ENCODE measurements at regions not wholly inside any gene's neighbourhood (a gene's known extent, or its start where the extent isn't known, plus 50 kb on each side); places are given as distances from the start of the nearest gene placed in this dataset.

DNA sequence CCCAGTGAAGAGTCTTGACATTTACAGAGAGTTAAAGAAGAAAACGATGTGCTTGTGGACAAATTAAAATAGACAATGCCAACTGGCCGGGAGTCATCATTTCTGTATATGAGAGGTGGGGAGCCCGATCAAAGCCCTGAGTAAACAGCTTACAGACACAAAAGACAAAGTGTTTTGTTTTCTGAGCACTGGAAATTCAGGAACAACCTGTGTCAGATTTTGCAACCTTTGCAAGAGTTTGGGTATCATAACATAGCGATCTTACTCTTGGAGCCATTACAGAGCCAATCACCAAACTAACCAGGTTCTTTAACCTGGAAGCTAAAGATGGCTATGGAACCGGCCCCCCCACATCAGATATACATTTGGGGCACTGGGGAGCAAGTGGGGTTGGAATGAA is 101.9 kb upstream of the LRIG1 start:
- no peaks in the 10 kb centered on the region for H3K9me2 ChIP-seq (ENCODE audit: insufficient read depth, low read length)
- H3K27ac ChIP-seq (ENCODE audit: low read depth, low read length, poor library complexity, severe bottlenecking), result no peak overlapping the region
- no peaks in the 10 kb centered on the region for H3K79me2 ChIP-seq (ENCODE audit: insufficient read depth, low read depth, low read length)
- no peaks in the 10 kb centered on the region for H4K20me1 ChIP-seq (ENCODE audit: insufficient read depth, low read length)
- H3K9me3 ChIP-seq (ENCODE audit: low read length), result no peaks in the 10 kb centered on the region
- BruUV-seq (replicated peaks), result no TSS peak
- intact Hi-C loops (cut with micrococcal nuclease; ENCODE audit: unreplicated experiment), result no loop called here
- ChIA-PET CTCF (ENCODE audit: unreplicated experiment) (no interaction called here), POLR2A (no interaction called here)
- H3K4me2 ChIP-seq (ENCODE audit: low read length), result no peak overlapping the region
- no peak for DNase-seq (ENCODE audit: low spot score)
- H3K4me3 ChIP-seq (ENCODE audit: low read depth, low read length, poor library complexity, severe bottlenecking), result no peak overlapping the region
- no peak for TF ChIP-seq EZH2phosphoT487 (IDR thresholded peaks at IDR 0.05; ENCODE audit: borderline replicate concordance, low read depth, low read length)
- TF ChIP-seq CTCF (conservative IDR thresholded peaks at IDR 0.05; ENCODE audit: low read length), result no peak
- no peak overlapping the region for H2AFZ ChIP-seq (ENCODE audit: low read length)
- H3K4me1 ChIP-seq (ENCODE audit: insufficient read depth, low read length, poor library complexity, severe bottlenecking), result no peaks in the 10 kb centered on the region
- no peaks in the 10 kb centered on the region for H3K36me3 ChIP-seq (ENCODE audit: insufficient read depth, low read length)

- no peak for DNase-seq (ENCODE audit: low spot score)
- Histone ChIP-seq H3K9me2 (ENCODE audit: insufficient read depth, low read length) (no peaks in the 10 kb centered on the region), H3K36me3 (ENCODE audit: insufficient read depth, low read length) (no peaks in the 10 kb centered on the region), H3K4me2 (ENCODE audit: low read length) (no peak overlapping the region), H2AFZ (ENCODE audit: low read length) (no peak overlapping the region), H3K4me1 (ENCODE audit: insufficient read depth, low read length, poor library complexity, severe bottlenecking) (no peaks in the 10 kb centered on the region), H3K79me2 (ENCODE audit: insufficient read depth, low read depth, low read length) (no peaks in the 10 kb centered on the region), H4K20me1 (ENCODE audit: insufficient read depth, low read length) (no peaks in the 10 kb centered on the region), H3K9me3 (ENCODE audit: low read length) (no peaks in the 10 kb centered on the region), H3K4me3 (ENCODE audit: low read depth, low read length, poor library complexity, severe bottlenecking) (no peak overlapping the region), H3K27ac (ENCODE audit: low read depth, low read length, poor library complexity, severe bottlenecking) (no peak overlapping the region)
- no peak for TF ChIP-seq EZH2phosphoT487 (IDR thresholded peaks at IDR 0.05; ENCODE audit: borderline replicate concordance, low read depth, low read length)
- intact Hi-C loops (cut with micrococcal nuclease; ENCODE audit: unreplicated experiment), result no loop called here
- POLR2A ChIA-PET, result interaction anchor here (1.0 kb wide), 1 partner anchor 21 kb away, joined by 3 read pairs; no protein-coding TSS in a partner anchor
- CTCF ChIA-PET (ENCODE audit: unreplicated experiment), result no interaction called here
- no TSS peak for BruUV-seq (replicated peaks)
Measured at GRCh38 chr3:66603151-66603611, 102.4 kb upstream of the LRIG1 start.

- Histone ChIP-seq H3K79me2 (ENCODE audit: insufficient read depth, low read depth, low read length) (no peaks in the 10 kb centered on the region), H3K9me3 (ENCODE audit: low read length) (no peaks in the 10 kb centered on the region), H4K20me1 (ENCODE audit: insufficient read depth, low read length) (no peaks in the 10 kb centered on the region), H3K4me1 (ENCODE audit: insufficient read depth, low read length, poor library complexity, severe bottlenecking) (no peaks in the 10 kb centered on the region), H3K36me3 (ENCODE audit: insufficient read depth, low read length) (no peaks in the 10 kb centered on the region), H3K4me3 (ENCODE audit: low read depth, low read length, poor library complexity, severe bottlenecking) (no peak overlapping the region), H3K27ac (ENCODE audit: low read depth, low read length, poor library complexity, severe bottlenecking) (no peak overlapping the region), H2AFZ (ENCODE audit: low read length) (no peak overlapping the region), H3K4me2 (ENCODE audit: low read length) (no peak overlapping the region), H3K9me2 (ENCODE audit: insufficient read depth, low read length) (no peaks in the 10 kb centered on the region)
- no TSS peak for BruUV-seq (replicated peaks)
- intact Hi-C loops (cut with micrococcal nuclease; ENCODE audit: unreplicated experiment), result no loop called here
- TF ChIP-seq EZH2phosphoT487 (IDR thresholded peaks at IDR 0.05; ENCODE audit: borderline replicate concordance, low read depth, low read length) (no peak), CTCF (conservative IDR thresholded peaks at IDR 0.05; ENCODE audit: low read length) (no peak)
- DNase-seq (ENCODE audit: low spot score), result no peak
- POLR2A ChIA-PET, result no interaction called here
- CTCF ChIA-PET (ENCODE audit: unreplicated experiment), result no interaction called here
Measured at GRCh38 chr3:66604481-66604880, 103.7 kb upstream of the LRIG1 start.
